ENCODE measurements at regions not wholly inside any gene's neighbourhood (a gene's known extent, or its start where the extent isn't known, plus 50 kb on each side); places are given as distances from the start of the nearest gene placed in this dataset.
"Not testable (repeated sequence)": the region's sequence is repeated elsewhere in the genome, so short reads cannot be mapped to it uniquely, and the experiment has no call there.

DNA sequence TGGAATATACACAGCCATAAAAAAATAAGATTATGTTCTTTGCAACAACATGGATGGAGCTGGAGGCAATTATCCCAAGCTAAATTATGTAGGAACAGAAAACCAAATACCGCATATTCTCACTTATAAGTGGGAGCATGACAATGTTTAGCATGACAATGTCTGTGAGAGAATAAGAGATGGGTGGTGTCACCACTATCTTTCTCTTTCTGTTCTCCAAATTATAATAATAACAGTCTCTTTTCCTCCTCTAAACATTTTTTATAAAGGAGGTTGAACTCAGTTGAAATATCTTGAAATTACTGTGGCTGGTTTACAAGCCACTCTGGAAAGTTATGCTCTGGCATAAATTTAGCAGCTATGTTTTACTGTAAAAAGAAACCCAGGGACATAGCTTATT lies 108.4 kb upstream of the NBPF19 start:
- not testable (repeated sequence) for DNase-seq

DNA sequence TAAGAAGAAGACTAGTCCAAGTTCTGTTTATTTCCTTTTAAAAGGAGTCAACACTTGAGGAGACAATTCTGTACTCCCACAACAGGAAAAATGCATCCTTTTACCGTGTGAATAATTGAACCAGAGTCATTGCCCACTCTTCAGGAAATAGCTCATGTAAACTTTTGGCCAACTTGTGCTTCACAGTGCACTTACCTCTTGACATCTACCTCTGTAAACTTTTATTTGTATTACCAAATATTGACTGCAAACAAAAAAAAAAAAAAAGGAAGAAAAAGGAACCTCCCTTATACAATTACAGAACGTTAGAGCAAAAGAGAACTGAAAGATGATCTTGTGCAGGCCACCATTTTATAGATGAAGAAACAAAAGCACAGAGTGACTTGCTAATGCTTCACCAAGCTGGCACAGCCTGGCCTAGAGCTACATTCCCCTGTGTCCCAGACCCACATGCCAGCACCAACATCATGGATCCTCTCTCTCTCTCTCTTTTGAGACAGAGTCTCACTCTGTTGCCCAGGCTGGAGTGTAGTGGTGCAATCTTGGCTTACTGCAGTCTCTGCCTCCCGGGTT lies 107.3 kb upstream of the NBPF19 start:
- not testable (repeated sequence) for DNase-seq

DNA sequence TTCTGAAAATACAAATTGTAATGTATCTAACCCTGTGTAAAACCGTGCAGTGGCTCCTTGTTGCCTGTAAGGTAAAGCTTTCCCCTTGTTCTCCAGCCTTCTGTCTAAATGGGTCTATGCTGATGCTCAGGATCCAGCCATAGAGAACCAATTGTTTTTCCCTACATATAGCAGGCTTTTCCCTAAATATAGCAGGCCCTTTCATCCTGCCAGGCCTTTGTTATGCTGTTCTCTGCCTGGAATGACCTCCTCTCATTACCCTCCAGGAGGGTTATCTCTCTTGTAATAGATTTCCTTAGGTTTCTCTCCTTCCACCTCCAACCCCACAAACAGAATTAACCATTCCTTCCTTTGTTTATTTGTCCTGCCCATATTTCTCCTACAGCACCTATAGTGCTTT lies 106.5 kb upstream of the NBPF19 start:
- DNase-seq = not testable (repeated sequence)

DNA sequence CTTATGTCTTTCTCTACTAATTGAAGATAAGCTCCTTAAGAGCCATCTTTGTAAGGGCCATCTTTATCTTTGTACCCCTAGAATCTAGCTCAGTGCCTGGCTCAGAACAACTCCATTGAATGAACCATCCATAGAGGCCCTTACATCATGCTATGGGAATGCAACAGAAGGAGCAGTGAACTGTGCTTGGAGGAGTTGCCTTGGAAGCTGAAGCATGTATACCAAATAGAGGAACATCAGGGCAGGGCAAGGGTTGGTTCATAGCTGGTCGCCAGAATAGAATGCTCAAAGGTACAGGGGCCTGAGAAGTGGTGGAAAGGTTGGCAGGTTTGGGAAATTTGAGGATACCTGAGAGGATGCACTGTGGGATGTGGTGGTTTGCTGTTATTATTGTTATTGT lies 105.8 kb upstream of the NBPF19 start:
- not testable (repeated sequence) for DNase-seq

DNA sequence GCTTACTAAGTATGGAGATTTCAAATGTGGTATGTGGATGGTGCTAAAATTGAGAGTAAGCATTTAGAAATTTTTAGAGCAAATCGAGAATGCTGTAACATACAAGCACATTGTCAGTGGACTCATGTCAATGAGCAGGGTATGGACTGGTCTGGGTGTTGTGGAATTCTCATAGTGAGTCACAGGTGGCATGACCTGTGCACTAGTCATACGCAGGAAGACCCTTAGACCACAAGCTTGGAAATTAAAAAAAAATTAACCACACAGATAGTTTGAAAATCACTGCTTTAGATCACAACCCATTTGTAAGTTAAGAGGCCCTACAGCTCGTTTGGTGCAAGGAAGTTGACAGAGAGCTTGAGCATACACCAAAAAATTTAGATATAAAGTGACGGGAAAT lies 102.9 kb upstream of the NBPF19 start:
- DNase-seq = not testable (repeated sequence)

DNA sequence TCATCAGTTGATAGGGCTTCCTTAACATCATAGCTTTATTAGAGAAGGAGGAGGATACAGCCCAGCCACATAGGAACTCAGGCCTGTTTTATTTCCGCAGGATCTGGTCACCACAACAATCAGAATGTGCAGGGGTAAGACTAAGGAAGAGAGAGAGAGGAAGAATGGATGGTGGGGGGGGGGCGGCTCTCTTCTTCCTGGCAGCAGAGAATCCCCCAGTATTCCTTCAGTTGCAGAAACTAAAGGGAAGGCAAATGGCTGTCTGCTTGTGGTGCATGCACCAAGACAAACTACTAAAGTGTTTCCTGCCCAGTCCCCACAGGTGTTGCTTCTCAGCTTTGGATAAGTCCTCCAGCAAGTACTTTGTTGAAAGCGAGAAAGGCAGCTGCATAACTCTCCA lies 96.4 kb upstream of the NBPF19 start:
- not testable (repeated sequence) for DNase-seq

DNA sequence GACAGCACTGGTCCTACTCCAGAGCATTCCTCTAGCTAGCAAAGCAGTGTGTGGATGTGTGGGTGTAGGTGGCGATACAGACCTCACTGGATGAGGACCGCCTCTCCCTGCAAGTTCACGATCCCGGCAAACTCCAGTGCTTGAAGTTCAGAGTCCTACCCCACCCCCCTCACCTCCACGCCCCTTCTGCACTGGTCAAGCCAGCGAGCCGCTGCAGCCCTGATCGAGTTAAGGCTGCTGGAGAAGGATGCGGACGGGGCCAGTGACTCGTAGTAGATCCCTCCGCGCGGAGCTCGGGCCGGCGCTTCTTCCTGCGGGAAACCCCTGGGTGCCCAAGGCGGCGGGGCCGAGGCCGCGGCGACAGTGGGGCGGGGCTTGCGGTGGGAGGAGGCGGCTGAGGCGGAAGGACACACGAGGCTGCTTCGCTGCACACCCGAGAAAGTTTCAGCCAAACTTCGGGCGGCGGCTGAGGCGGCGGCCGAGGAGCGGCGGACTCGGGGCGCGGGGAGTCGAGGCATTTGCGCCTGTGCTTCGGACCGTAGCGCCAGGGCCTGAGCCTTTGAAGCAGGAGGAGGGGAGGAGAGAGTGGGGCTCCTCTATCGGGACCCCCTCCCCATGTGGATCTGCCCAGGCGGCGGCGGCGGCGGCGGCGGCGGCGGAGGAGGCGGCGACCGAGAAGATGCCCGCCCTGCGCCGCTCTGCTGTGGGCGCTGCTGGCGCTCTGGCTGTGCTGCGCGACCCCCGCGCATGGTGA lies 84.5 kb upstream of the NBPF19 start:
- peak; percentile 74 for DNase-seq

DNA sequence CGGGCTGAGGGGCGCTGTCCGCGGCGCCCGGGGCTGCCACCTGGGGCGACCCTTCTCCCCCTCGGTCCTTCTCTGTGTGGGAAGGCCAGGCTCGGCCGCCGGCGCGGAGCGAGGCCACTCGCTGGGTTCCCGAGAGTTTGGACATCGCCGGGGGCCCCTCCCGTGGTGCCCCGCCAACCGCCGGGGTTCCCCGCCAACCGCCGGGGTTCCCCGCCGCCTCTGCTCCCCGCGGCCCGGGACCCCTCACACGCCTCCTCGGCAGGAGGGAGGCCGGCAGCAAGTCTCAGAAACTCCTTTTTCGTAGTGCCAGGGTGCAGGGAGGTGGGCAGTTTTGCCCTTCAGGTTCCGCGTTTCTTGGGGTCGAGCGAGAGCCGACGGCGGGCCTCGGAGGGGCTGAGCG lies 83.9 kb upstream of the NBPF19 start:
- DNase-seq = not testable (repeated sequence)

DNA sequence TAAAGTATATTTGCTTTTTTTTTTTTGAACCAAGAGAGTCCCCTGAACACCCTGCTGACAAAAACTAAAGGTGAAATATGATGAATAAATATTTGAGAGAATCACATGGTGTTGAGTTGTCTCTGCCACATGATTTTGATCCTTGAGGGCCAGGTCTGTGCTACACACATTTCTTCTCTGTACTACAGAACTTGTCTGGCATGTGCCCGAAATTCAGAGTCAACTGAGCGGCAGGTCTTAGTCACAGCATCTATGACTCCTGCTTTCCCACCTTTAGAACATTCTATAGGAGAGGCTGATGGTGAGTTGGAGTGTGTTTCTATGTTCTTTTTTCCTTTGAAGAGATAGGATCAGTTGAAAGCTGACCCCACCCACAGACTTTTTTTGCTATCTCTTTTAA lies 79.0 kb upstream of the NBPF19 start:
- DNase-seq = not testable (repeated sequence)

DNA sequence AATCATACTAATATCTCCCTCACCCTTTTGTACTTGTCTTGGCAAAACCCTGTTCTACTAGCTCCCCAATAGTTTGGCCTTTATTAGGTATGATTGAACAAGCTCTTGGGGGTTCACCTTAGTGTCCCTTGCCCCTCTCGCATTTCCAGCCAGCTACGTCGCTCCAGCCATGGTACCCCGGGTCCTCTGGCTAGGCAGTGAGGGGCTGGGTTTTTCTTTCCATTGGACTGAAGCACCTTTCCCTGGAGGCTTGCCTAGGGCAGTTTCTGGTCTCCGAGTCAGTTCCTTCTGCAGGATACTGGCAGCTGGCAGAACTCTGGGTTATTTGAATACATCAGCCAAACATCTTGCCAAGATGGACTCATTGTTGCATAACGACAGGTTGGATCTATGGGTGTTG lies 76.3 kb upstream of the NBPF19 start:
- DNase-seq = not testable (repeated sequence)

DNA sequence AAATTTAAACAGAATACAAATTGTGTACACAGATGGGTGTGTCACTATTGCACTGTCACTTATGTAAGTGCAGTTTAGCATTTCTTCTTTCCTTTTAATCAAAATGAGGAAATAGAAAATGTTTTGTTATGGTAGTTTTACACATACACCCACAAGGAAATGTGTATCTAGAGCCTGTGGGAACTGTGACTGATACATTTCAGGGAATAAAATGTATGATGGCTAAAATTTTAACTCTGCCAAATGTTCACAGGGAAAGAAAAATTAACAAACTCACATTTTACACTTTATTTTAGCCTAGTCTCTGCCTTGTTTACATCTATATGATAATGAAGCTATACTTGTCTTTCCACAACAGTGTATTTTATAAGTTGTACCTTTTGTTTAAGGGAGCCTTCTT lies 66.4 kb upstream of the NBPF19 start:
- not testable (repeated sequence) for DNase-seq

DNA sequence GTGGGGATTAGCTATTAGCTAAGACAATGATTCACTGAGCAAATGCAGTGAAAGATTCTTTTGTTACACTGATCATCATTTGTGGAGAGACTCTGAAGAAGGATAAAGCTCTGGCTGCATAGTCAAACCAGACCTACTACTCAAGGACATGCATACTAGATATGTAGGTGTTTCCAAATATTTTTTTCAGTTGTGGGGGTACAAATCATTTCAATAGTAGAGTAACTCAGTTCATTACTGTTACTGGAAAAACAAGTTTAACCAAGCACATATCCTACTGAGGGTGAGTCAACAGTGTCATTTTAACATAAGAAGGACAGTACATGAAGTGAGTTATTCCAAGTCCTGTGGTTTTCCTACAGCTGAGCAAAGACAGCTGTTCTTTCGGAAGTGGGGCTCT lies 59.5 kb upstream of the NBPF19 start:
- not testable (repeated sequence) for DNase-seq

DNA sequence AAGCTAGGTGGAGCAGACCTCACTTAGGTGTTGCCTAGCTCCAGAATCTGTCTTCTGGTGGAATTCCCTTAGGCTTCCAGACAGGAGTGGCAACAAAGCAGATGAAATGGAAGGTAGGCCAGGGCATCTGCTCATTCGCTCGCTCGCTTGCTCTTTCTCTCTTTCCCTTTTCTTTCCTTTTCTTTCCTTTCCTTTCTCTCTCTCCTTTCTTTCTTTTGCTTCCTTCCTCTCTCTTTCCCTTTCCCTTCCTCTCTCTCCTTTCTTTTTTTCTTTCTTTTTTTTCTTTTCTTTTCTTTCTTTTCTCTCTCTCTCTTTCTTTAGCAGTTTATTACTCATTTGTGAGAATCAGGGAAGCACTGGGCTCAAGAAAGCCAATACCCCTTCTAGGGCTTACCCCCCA lies 56.1 kb upstream of the NBPF19 start:
- not testable (repeated sequence) for DNase-seq

DNA sequence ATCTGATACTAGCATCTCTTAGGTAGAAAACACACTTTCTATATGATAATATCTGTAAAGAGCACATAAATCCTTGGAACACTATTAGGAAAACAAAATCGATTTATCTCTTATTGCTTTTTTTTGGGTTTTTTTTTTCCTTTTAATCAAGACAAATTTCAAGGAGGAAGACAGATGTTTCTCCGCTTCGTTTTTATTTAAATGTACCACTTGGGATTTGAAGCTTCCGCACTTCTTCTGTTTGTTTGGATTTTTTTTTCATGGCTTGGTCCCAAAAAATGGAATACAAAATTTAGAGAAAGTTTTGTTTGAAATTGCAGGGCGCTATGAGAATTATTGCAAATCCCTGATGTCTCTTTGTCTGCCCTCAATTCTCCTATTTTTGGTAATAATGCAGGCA lies 51.7 kb upstream of the NBPF19 start:
- not testable (repeated sequence) for DNase-seq

Measured in fibroblast of skin of right biceps (primary cell).